HG02970 (cell line): ENCODE measurements at regions not wholly inside any gene's neighbourhood (a gene's known extent, or its start where the extent isn't known, plus 50 kb on each side); places are given as distances from the start of the nearest gene placed in this dataset.

Source experiments
- ATAC-seq: cut with Tn5 transposase; IDR thresholded peaks from one replicate; pipeline ENCODE4 v1.9.1; 2021; ENCODE audit warnings: mild to moderate bottlenecking, moderate library complexity, moderate number of reproducible peaks; ENCODE audit not compliant: unreplicated experiment, low FRiP score

GRCh38 chr2:157032017-157032416 lies 225.5 kb upstream of the GALNT5 start:
- ATAC-seq: no peak

DNA sequence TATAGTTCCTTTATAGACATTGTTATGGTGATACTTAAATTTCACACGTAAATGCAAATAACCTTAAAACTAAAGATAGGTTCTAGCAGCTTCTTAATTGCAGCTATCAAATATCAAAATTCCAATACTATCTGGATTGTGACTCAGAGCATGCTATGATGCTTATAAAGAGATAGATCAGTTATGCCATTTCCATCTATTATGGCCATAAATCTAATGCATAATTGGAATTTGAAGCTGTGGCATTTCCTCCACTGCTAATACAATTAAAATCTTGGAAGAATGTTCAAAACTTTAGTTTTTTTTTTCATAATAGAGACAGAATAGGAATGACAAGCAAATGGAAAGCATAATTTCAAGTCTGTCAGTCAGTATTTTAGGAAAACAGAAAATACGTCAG lies 220.8 kb upstream of the GALNT5 start:
- ATAC-seq: no peak

DNA sequence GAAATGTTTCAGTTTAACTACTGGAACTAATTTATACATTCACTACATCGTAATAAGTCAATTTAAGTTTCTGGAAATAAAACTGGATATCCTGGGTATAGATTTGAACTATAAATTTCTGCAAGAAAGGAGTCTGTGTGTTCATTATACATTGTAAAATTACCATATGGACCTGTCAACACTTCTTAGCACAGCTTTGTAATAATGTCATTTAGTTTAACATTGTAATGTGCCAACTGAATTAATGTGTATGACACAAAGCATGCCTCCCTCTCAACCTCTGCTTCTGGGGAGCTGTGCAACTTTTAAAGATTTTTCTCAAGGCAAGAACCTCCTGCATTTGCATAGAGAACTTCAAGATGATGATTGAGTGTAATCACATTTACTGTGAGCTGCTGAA lies 213.7 kb upstream of the GALNT5 start:
- no peak for ATAC-seq

DNA sequence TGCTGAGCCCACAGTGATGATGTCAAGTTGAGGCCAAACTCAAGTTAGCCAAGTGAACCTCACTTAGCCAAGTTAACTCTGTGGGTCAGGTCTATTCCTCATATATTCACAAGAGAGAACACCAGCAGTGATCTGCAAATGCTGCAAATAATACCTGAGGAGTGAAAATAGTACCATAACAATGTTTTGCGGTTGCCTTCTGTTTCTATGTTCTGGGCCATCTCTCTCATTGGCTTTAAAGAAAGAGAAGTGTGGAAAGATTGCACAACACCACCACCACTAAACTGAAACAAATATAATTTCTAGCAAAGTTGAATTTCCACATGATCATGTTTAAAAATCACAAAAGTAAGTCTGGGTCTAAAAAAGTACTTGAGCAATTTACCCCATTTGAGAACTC lies 211.1 kb upstream of the GALNT5 start:
- no peak for ATAC-seq

- ATAC-seq: no peak
These were observed 204.8 kb upstream of the GALNT5 start for GRCh38 chr2:157052685-157053224.

GRCh38 chr2:157053876-157054275 lies 203.6 kb upstream of the GALNT5 start:
- ATAC-seq: no peak

- no peak for ATAC-seq
These were observed 201.8 kb upstream of the GALNT5 start for GRCh38 chr2:157055660-157056199.

- ATAC-seq: no peak
These were observed 201.3 kb upstream of the GALNT5 start for GRCh38 chr2:157056200-157056676.

DNA sequence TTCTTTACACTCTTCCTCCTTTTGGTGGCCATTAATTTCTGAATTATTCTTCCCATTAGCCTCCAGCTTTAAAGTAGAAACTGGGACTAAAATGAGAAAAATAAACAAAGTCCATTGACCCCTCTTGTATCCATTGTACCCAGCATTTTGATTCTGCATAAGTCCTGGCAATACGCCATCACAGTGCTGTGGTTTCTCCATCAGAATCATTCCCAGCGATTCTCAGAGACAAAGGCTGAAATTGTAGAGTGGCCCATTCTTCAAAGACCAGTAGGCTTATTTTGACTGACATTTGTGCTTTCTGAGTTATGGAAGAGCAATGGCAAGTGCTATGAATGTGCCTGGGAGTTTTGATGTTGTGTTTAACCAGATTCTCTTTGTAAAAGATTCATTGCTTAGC lies 199.3 kb upstream of the GALNT5 start:
- no peak for ATAC-seq

DNA sequence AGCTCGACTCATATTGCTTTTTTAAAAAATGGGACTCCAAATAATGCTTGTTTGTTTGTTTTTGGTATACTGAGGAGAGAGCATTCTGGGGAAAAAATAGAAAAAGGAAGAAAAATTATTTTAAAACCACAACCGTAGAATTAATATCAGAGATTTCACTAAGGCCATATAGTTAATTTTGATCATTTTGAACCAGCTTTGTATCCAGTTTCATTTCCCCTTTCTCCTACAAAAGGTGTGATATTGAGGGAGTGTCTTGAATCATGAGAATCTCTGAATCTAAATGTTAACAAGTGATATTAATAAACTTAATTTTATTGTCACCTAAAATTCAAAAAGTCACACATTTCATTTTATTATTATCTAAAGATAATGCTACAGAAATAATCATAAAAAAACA lies 198.5 kb upstream of the GALNT5 start:
- ATAC-seq: no peak

DNA sequence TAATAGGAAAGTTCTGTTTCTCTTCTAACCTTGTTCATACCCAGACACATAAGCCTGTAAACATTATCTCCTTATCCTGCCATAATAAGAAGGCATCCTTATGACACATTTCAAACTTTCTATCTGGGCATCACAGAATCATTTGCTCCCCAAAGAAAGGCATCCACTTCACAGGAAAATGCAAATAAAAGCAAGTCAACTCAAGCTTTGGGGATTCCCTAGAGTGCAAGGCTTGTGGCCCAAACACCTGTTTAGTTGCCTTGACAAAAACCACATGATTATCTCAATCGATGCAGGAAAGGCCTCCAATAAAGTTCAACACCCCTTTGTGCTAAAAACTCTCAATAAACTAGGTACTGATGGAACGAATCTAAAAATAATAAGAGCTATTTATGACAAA lies 195.7 kb upstream of the GALNT5 start:
- peak; percentile 81 for ATAC-seq

GRCh38 chr2:157067562-157067961 lies 189.9 kb upstream of the GALNT5 start:
- ATAC-seq: no peak

- no peak for ATAC-seq
These were observed 189.3 kb upstream of the GALNT5 start for GRCh38 chr2:157068237-157068636.

DNA sequence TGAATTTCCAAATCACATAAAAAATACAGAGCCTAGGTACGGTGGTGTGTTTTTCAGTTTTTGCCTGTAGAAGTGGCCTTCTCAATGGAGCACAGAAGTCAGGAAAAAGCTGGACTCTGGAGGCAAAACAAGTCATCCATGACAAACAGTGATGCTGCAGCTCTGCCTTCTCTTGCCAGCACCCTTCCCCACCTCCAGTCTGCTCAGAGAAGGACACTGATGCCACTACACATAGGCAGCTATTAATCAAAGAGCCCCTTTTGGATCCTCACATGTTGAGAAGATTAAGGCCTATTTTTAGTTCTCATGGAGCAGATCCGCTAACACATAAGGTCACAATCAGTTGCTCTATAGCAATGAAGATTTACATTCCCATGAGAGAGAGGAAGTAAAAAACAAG lies 181.6 kb upstream of the GALNT5 start:
- ATAC-seq: no peak

- no peak for ATAC-seq
These were observed 180.9 kb upstream of the GALNT5 start for GRCh38 chr2:157076526-157077161.

DNA sequence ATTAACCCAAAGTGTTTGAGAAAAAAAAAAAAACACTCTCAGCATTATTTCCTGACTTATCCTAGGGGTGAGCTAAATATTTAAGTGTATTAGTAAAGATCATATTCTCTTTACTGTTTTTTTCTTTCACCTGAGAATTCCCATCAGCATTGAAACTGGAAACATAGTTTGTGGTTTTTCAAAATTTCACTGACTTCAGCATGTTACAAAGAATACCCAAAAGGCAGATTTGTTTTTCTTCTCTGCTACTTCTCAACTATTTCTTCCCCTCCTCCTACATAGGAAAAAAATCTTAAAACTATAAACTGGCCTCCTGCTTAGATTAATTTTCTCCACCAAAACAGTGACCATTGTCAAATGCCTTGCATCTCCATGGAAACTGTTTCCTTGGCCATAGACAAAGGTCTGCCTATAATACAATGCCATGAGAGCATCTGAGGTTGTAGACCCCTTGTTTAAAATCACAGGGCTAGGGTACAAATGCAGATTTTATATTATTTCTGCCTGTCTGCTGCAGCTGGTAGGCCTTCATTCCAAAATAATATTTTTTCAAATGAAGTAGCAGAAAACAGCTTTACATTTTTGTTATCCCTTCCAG lies 179.7 kb upstream of the GALNT5 start:
- no peak for ATAC-seq

DNA sequence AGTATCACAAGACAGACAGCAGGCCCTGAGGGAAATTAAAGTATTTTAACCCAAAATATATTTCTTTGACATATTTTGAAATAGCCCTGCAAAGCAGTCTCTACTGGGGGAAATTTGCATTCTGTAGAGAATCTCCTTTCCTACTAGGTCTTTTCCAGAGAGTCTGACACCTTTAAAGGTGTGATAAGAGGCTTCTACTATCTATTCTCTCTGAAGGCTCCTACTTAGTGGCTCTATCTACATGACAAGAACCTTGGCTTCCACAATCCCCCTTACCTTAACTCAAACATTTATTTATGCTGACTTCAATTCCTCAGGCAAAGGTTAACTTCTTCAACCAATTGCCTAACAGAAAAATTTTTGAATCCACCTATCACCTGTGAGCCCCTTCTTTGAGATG lies 174.6 kb upstream of the GALNT5 start:
- no peak for ATAC-seq

- ATAC-seq: no peak
These were observed 172.0 kb upstream of the GALNT5 start for GRCh38 chr2:157085522-157085921.

GRCh38 chr2:157087373-157088002 lies 170.0 kb upstream of the GALNT5 start:
- ATAC-seq: no peak

DNA sequence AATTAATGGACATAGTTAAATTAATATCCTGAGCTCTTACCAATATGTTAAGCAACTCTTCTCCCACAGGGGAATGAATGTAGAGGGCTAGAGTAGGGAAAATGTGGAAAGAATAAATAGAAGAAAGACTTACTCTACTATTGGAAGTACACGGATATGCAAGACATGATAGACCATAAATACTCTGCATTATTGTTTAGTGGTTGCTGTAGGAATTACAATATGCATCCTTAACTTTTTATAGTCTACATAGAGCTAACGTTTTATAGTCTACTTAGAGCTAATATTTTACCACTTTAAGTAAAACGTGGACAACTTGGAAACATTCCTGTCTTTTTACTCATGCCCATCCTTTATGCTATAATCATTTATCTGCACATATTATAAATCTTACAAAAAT lies 163.8 kb upstream of the GALNT5 start:
- ATAC-seq: no peak

DNA sequence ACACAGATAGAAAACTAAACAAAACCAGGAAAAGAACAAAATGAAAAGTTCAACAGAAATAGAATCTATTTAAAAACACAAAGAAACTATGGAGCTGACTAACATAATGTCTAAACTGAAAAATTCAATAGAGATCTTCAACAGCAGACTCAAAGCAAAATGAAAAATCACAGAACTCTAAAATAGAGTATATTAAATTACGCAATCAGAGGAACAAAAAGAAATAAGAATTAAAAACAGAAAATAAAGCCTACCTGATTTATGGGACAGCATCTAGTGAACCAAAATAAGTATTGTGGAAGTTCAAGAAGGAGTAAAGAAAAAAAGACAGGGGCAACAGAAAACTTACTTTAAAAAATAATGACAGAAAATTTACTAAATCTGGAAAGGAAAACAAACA lies 152.1 kb upstream of the GALNT5 start:
- ATAC-seq: no peak
